Bronchial epithelial cell (primary cell): ENCODE measurements at regions not wholly inside any gene's neighbourhood (a gene's known extent, or its start where the extent isn't known, plus 50 kb on each side); places are given as distances from the start of the nearest gene placed in this dataset.

ENCODE experiments used
- DNase-seq: peaks from one replicate; pipeline ENCODE4 v3.0.0-alpha.2; 2010; ENCODE audit warnings: low read depth
- FAIRE-seq: peaks from 2 replicates; lab custom pipeline; 2011; peaks lifted over from hg19 to GRCh38; lab: Jason Lieb, UNC
- H3K27me3 ChIP-seq: 2 replicates; pipeline ENCODE4 v1.5.1; 2011; ENCODE audit warnings: low read length; ENCODE audit not compliant: control insufficient read depth, insufficient read depth
- H3K36me3 ChIP-seq: 2 replicates; pipeline ENCODE4 v1.5.1; 2011; ENCODE audit warnings: low read length; ENCODE audit not compliant: control insufficient read depth, insufficient read depth
- H3K4me3 ChIP-seq: 2 replicates; pipeline ENCODE4 v1.5.1; 2011; ENCODE audit warnings: mild to moderate bottlenecking, low read depth, low read length, control low read depth
- TF ChIP-seq, protein P1 (sequence below): IDR thresholded peaks from 2 replicates; pipeline ENCODE4 v1.5.1; 2011; ENCODE audit warnings: mild to moderate bottlenecking, moderate library complexity, low read length, control low read depth, inconsistent platforms; ENCODE audit not compliant: insufficient read depth, severe bottlenecking

DNA sequence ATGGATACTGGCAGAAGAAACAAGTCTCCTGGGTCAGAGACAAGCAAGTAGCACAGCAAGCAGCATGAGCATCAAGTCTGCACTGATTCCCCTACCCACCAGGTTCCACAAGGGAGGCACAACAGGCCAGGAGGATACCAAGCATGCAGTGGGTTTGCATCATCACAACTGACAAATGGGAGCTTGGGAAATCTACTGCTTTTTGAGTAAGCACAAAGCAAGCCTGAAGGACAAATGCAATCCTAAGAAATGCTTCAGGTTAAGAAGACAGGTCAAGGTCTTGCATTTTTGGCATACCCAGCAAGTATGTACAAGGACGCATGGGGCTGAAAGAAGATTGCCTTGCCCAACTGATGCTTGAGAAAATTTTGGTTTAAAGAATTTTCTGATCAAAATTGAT lies 279.6 kb downstream of the PDGFC start:
- Histone ChIP-seq H3K27me3 (no peaks in the 10 kb centered on the region), H3K4me3 (no peak overlapping the region), H3K36me3 (no peaks in the 10 kb centered on the region)
- TF ChIP-seq, protein P1, sequence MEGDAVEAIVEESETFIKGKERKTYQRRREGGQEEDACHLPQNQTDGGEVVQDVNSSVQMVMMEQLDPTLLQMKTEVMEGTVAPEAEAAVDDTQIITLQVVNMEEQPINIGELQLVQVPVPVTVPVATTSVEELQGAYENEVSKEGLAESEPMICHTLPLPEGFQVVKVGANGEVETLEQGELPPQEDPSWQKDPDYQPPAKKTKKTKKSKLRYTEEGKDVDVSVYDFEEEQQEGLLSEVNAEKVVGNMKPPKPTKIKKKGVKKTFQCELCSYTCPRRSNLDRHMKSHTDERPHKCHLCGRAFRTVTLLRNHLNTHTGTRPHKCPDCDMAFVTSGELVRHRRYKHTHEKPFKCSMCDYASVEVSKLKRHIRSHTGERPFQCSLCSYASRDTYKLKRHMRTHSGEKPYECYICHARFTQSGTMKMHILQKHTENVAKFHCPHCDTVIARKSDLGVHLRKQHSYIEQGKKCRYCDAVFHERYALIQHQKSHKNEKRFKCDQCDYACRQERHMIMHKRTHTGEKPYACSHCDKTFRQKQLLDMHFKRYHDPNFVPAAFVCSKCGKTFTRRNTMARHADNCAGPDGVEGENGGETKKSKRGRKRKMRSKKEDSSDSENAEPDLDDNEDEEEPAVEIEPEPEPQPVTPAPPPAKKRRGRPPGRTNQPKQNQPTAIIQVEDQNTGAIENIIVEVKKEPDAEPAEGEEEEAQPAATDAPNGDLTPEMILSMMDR = no peak
- DNase-seq (no peak), FAIRE-seq (no peak)

DNA sequence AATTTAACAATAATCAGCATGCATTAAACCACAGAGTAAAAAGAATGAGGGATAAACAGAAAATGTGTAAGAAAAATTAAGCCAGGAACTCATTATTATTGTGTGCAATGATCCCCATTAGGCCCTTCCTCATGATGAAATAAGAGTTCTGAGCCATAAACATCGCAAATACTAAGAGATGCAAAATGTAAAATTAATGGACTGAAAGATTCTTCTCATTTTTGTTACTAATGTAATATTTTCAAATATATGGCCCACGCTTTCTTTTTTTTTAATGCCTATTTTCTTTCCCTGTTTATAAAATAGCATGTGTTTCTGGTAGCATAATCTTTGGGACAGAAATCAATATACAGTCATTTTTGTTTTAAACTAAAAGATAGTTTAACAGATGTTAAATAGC lies 281.0 kb downstream of the PDGFC start:
- Histone ChIP-seq H3K27me3 (no peaks in the 10 kb centered on the region), H3K4me3 (no peak overlapping the region), H3K36me3 (no peaks in the 10 kb centered on the region)
- FAIRE-seq (no peak), DNase-seq (no peak)
- TF ChIP-seq, protein P1 = no peak

DNA sequence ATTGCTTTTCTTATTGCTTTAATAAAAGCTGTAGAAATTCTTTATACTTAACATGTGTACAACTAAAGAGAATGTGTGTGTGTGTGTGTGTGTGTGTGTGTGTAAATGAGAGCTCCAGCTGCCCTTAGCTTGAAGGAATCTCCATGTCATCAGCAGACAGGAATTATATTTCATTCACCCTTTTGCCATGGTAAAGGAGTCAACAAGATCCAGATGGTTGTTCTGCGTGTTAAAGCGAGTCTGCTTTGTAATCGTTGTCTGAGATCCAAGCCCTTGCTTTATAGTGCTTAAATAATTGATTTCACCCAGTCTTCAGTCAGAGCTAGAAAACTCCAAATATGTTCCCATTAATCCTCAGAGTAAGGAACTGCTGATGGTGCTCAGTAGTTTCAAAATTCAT lies 285.5 kb downstream of the PDGFC start:
- Histone ChIP-seq H3K36me3 (no peaks in the 10 kb centered on the region), H3K4me3 (no peak overlapping the region), H3K27me3 (no peaks in the 10 kb centered on the region)
- DNase-seq (peak; percentile 79), FAIRE-seq (no peak)
- TF ChIP-seq, protein P1 = no peak

DNA sequence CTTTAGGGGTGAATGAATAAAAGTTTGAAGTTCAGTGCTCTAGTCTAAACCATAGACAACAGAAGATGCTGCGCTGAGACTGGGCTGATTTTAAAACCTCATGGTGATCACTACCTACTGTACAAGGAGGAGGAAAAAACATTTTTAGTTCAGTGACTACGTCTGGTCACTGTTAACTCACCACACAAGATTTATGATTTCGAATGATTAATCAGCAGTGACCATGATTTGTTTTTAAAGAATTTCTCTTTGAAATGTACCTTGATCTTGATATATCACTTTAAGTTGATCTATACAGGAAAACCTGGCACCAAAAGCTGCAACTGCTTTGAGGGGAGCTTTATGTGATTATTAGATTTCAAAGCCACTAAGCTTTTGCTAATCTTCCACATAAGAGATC lies 286.3 kb downstream of the PDGFC start:
- TF ChIP-seq, protein P1 = no peak
- Histone ChIP-seq H3K27me3 (no peaks in the 10 kb centered on the region), H3K4me3 (no peak overlapping the region), H3K36me3 (no peaks in the 10 kb centered on the region)
- DNase-seq (peak; percentile 35), FAIRE-seq (peak; percentile 58)

DNA sequence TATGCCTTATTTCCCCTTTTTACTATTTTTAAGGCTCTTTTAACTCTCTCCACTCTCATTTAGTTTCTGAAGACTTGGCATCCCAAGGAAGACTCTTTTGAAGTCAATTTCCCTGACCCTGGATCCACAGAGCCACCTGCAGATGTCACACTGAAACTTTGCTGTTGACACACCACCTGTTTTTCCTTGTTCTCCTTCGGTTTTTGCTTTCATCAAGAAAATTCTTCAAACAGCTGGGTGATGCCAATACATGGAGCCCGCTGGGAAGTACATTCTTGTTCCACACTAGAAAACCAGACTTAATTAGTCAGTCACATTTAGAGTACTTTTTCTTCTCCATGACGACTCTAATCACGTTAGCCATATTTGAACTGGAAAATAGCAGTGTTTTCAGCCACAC lies 293.9 kb downstream of the PDGFC start:
- H3K4me3 ChIP-seq = no peak overlapping the region
- FAIRE-seq (no peak), DNase-seq (no peak)

GRCh38 chr4:156677131-156677531 lies 294.5 kb downstream of the PDGFC start:
- FAIRE-seq (no peak), DNase-seq (peak; percentile 33)
- no peaks in the 10 kb centered on the region for H3K36me3 ChIP-seq
- no peaks in the 10 kb centered on the region for H3K27me3 ChIP-seq
- H3K4me3 ChIP-seq = no peak overlapping the region
- TF ChIP-seq, protein P1 = peak; percentile 17

More for the DNA sequence above, 293.9 kb downstream of the PDGFC start:
- TF ChIP-seq, protein P1 = no peak
- H3K27me3 ChIP-seq = no peaks in the 10 kb centered on the region
- no peaks in the 10 kb centered on the region for H3K36me3 ChIP-seq
